WTC11 (cell line): ENCODE measurements at regions not wholly inside any gene's neighbourhood (a gene's known extent, or its start where the extent isn't known, plus 50 kb on each side); places are given as distances from the start of the nearest gene placed in this dataset.

Experiments
- ATAC-seq: fragments of 200-7000 bp; cut with Tn5 transposase; 2 replicates; pipeline ENCODE4 v1.10.0; 2021; ENCODE audit warnings: mild to moderate bottlenecking, moderate library complexity
- CTCF ChIA-PET: fragments of 300-600 bp; sonication (Branson Sonifier 250); formaldehyde crosslinking; loops from one replicate; lab custom pipeline; 2021; ENCODE audit warnings: antibody characterized with exemption; lab: Charles Lee
- POLR2A ChIA-PET: fragments of 350-600 bp; sonication (Branson Sonifier 250); formaldehyde crosslinking; loops from one replicate; lab custom pipeline; 2021; ENCODE audit warnings: antibody characterized with exemption; lab: Charles Lee
- DNase-seq: peaks from one replicate; pipeline ENCODE4 v3.0.0; 2021; ENCODE audit warnings: low spot score
- H3K27ac Mint-ChIP-seq: 2 replicates; pipeline ENCODE4 v1.8.0; 2021; ENCODE audit warnings: mixed read lengths
- H3K27me3 Mint-ChIP-seq: 2 replicates; pipeline ENCODE4 v1.8.0; 2021; ENCODE audit warnings: low read depth, mild to moderate bottlenecking, moderate library complexity, mixed read lengths
- H3K36me3 Mint-ChIP-seq: 2 replicates; pipeline ENCODE4 v1.8.0; 2021; ENCODE audit warnings: mixed read lengths
- H3K4me1 Mint-ChIP-seq: 2 replicates; pipeline ENCODE4 v1.8.0; 2022; ENCODE audit warnings: mixed read lengths
- H3K4me3 Mint-ChIP-seq: 2 replicates; pipeline ENCODE4 v1.8.0; 2021; ENCODE audit warnings: mild to moderate bottlenecking, moderate library complexity, mixed read lengths
- H3K9me3 Mint-ChIP-seq: 2 replicates; pipeline ENCODE4 v1.8.0; 2021; ENCODE audit warnings: mixed read lengths
- CREB1 ChIP-seq: sonication (generic); formaldehyde crosslinking; IDR thresholded peaks from 2 replicates; pipeline ENCODE4 v1.8.0; 2023; ENCODE audit warnings: mild to moderate bottlenecking, missing genetic modification reagents
- ELF4 ChIP-seq: sonication (generic); formaldehyde crosslinking; IDR thresholded peaks from 2 replicates; pipeline ENCODE4 v1.8.1; 2022; ENCODE audit warnings: low read depth, mild to moderate bottlenecking, moderate library complexity, missing genetic modification reagents
- HMGA2 ChIP-seq: fragments of 250-450 bp; sonication (Bioruptor Pico); IDR thresholded peaks from 2 replicates; pipeline ENCODE4 v1.4.0; 2021; ENCODE audit warnings: mild to moderate bottlenecking, moderate library complexity
- IRF2 ChIP-seq: sonication (generic); formaldehyde crosslinking; IDR thresholded peaks from 2 replicates; pipeline ENCODE4 v1.8.0; 2022; ENCODE audit warnings: low read depth, missing genetic modification reagents, borderline replicate concordance
- JAZF1 ChIP-seq: fragments of 250-450 bp; sonication (Bioruptor Pico); IDR thresholded peaks from 2 replicates; pipeline ENCODE4 v1.9.0; 2021; ENCODE audit warnings: moderate library complexity, mild to moderate bottlenecking, inconsistent platforms
- MYBL2 ChIP-seq: sonication (generic); formaldehyde crosslinking; IDR thresholded peaks from 2 replicates; pipeline ENCODE4 v1.8.1; 2023; ENCODE audit warnings: mild to moderate bottlenecking, moderate library complexity, missing genetic modification reagents
- NR2C2 ChIP-seq: sonication (generic); formaldehyde crosslinking; IDR thresholded peaks from 2 replicates; pipeline ENCODE4 v1.8.0; 2022; ENCODE audit warnings: mild to moderate bottlenecking, missing genetic modification reagents
- NR3C1 ChIP-seq: sonication (generic); formaldehyde crosslinking; conservative IDR thresholded peaks from 2 replicates; pipeline ENCODE4 v1.8.1; 2023; ENCODE audit warnings: low read depth, mild to moderate bottlenecking, missing genetic modification reagents
- PRRX2 ChIP-seq: fragments of 250-450 bp; sonication (Bioruptor Pico); IDR thresholded peaks from 2 replicates; pipeline ENCODE4 v1.8.0; 2021; ENCODE audit warnings: mild to moderate bottlenecking
- RELA ChIP-seq: sonication (generic); formaldehyde crosslinking; IDR thresholded peaks from 2 replicates; pipeline ENCODE4 v1.8.1; 2022; ENCODE audit warnings: missing genetic modification reagents, mild to moderate bottlenecking, borderline replicate concordance
- SMAD4 ChIP-seq: sonication (generic); formaldehyde crosslinking; IDR thresholded peaks from 2 replicates; pipeline ENCODE4 v1.8.0; 2022; ENCODE audit warnings: mild to moderate bottlenecking, missing genetic modification reagents
- SP1 ChIP-seq: sonication (generic); formaldehyde crosslinking; conservative IDR thresholded peaks from 2 replicates; pipeline ENCODE4 v1.8.1; 2022; ENCODE audit warnings: missing genetic modification reagents
- TEAD1 ChIP-seq: sonication (generic); formaldehyde crosslinking; IDR thresholded peaks from 2 replicates; pipeline ENCODE4 v1.8.0; 2022; ENCODE audit warnings: mild to moderate bottlenecking, missing genetic modification reagents
- ZBTB21 ChIP-seq: sonication (generic); formaldehyde crosslinking; IDR thresholded peaks from 2 replicates; pipeline ENCODE4 v1.8.1; 2023; ENCODE audit warnings: mild to moderate bottlenecking, missing genetic modification reagents, borderline replicate concordance
- ZNF317 ChIP-seq: sonication (generic); formaldehyde crosslinking; IDR thresholded peaks from 2 replicates; pipeline ENCODE4 v1.8.1; 2023; ENCODE audit warnings: low read depth, mild to moderate bottlenecking, moderate library complexity, missing genetic modification reagents, borderline replicate concordance
- ZNF396 ChIP-seq: fragments of 250-450 bp; sonication (Bioruptor Pico); IDR thresholded peaks from 2 replicates; pipeline ENCODE4 v1.8.0; 2021; ENCODE audit warnings: mild to moderate bottlenecking, moderate library complexity, borderline replicate concordance
- TF ChIP-seq, protein P1 (sequence below): fragments of 250-450 bp; sonication (Bioruptor Pico); IDR thresholded peaks from 2 replicates; pipeline ENCODE4 v1.9.0; 2021; ENCODE audit warnings: moderate library complexity, mild to moderate bottlenecking, inconsistent platforms, borderline replicate concordance
- TF ChIP-seq, protein P2 (sequence below): sonication (generic); formaldehyde crosslinking; IDR thresholded peaks from 2 replicates; pipeline ENCODE4 v1.8.1; 2023; ENCODE audit warnings: mild to moderate bottlenecking, missing genetic modification reagents, borderline replicate concordance
- TF ChIP-seq, protein P3 (sequence below): fragments of 250-450 bp; sonication (Bioruptor Pico); IDR thresholded peaks from 2 replicates; pipeline ENCODE4 v1.9.0; 2021; ENCODE audit warnings: mild to moderate bottlenecking
- TF ChIP-seq, protein P4 (sequence below): sonication (generic); formaldehyde crosslinking; IDR thresholded peaks from 2 replicates; pipeline ENCODE4 v1.8.1; 2023; ENCODE audit warnings: mild to moderate bottlenecking, missing genetic modification reagents
- TF ChIP-seq, protein P5 (sequence below): fragments of 250-450 bp; sonication (Bioruptor Pico); IDR thresholded peaks from 2 replicates; pipeline ENCODE4 v1.9.0; 2021; ENCODE audit warnings: mild to moderate bottlenecking, borderline replicate concordance
- TF ChIP-seq, protein P6 (sequence below): sonication (generic); formaldehyde crosslinking; IDR thresholded peaks from 2 replicates; pipeline ENCODE4 v1.8.0; 2023; ENCODE audit warnings: mild to moderate bottlenecking, missing genetic modification reagents

DNA sequence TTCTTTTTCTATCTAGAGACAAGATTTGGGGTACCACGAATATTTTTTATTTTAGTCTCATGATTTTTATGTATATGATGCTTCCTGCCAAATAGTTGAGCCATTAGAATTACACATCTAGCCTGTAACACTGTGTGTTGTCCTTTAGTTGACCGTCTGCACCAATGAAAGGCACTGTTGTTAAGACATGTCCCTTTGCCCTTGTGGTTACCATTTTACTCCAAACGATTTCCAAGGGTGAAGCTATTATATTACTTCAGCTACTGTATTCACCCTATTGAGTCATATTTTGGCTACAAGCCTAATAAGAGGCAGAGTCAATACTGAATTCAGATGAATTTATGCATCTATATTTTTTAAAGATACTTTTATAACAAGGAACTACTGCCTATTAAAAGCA, 207.6 kb downstream of the CETN3 start:
- ATAC-seq (no peak), DNase-seq (no peak)
- Mint-ChIP-seq H3K4me3 (no peak overlapping the region), H3K36me3 (peaks cover 9% of the 10 kb centered on the region), H3K27ac (no peak overlapping the region), H3K27me3 (no peaks in the 10 kb centered on the region), H3K4me1 (peaks cover 19% of the 10 kb centered on the region), H3K9me3 (peaks cover 9% of the 10 kb centered on the region)
- POLR2A ChIA-PET = no interaction called here
- CTCF ChIA-PET = no interaction called here
- TF ChIP-seq NR2C2 (CRISPR knock-in tag) (no peak), ZNF396 (CRISPR knock-in tag) (no peak), CREB1 (CRISPR knock-in tag) (no peak), PRRX2 (no peak), RELA (no peak), ZBTB21 (CRISPR knock-in tag) (no peak), MYBL2 (CRISPR knock-in tag) (no peak), ZNF317 (no peak), SP1 (no peak), JAZF1 (CRISPR knock-in tag) (no peak), ELF4 (no peak)
- TF ChIP-seq, protein P1, sequence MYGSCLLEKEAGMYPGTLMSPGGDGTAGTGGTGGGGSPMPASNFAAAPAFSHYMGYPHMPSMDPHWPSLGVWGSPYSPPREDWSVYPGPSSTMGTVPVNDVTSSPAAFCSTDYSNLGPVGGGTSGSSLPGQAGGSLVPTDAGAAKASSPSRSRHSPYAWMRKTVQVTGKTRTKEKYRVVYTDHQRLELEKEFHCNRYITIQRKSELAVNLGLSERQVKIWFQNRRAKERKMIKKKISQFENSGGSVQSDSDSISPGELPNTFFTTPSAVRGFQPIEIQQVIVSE (CRISPR knock-in tag) = no peak
- TF ChIP-seq, protein P2, sequence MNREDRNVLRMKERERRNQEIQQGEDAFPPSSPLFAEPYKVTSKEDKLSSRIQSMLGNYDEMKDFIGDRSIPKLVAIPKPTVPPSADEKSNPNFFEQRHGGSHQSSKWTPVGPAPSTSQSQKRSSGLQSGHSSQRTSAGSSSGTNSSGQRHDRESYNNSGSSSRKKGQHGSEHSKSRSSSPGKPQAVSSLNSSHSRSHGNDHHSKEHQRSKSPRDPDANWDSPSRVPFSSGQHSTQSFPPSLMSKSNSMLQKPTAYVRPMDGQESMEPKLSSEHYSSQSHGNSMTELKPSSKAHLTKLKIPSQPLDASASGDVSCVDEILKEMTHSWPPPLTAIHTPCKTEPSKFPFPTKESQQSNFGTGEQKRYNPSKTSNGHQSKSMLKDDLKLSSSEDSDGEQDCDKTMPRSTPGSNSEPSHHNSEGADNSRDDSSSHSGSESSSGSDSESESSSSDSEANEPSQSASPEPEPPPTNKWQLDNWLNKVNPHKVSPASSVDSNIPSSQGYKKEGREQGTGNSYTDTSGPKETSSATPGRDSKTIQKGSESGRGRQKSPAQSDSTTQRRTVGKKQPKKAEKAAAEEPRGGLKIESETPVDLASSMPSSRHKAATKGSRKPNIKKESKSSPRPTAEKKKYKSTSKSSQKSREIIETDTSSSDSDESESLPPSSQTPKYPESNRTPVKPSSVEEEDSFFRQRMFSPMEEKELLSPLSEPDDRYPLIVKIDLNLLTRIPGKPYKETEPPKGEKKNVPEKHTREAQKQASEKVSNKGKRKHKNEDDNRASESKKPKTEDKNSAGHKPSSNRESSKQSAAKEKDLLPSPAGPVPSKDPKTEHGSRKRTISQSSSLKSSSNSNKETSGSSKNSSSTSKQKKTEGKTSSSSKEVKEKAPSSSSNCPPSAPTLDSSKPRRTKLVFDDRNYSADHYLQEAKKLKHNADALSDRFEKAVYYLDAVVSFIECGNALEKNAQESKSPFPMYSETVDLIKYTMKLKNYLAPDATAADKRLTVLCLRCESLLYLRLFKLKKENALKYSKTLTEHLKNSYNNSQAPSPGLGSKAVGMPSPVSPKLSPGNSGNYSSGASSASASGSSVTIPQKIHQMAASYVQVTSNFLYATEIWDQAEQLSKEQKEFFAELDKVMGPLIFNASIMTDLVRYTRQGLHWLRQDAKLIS (CRISPR knock-in tag) = no peak

DNA sequence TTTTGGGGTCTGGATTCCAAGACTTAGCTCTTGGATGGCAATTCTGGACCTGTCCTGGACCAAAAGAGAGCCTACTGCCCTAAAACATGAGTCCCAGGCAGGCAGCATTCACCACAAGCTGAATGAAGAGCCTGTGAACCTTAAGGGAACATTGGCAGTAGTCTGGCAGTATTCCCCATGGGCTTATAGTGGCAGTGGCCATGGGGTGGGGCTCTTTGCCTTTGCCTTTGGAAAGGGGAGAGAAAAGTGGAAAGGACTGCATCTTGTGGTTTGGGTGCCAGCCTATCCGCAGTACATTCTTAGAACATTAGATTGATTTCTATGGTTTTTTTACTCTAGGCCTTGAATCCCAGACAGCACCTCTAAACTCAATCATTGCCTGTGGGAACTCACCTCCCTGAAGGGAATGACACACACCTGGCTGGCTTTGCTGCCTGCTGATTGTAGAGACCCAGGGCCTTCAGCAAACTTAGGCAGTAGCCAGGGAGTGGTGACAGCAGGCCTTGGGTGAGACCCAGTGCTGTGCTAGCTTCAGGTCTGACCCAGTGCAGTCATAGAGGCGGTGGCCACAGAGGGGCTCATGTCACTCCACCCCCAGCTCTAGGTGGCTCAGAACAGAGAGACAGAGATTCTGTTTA, 216.3 kb downstream of the CETN3 start:
- no peak overlapping the region for H3K27ac Mint-ChIP-seq
- ChIA-PET CTCF (no interaction called here), POLR2A (no interaction called here)
- peak; percentile 61 for ATAC-seq
- H3K36me3 Mint-ChIP-seq = no peaks in the 10 kb centered on the region
- H3K4me3 Mint-ChIP-seq = no peak overlapping the region
- H3K4me1 Mint-ChIP-seq = peaks cover 11% of the 10 kb centered on the region
- no peaks in the 10 kb centered on the region for H3K27me3 Mint-ChIP-seq
- no peak for DNase-seq
- TF ChIP-seq, protein P3, sequence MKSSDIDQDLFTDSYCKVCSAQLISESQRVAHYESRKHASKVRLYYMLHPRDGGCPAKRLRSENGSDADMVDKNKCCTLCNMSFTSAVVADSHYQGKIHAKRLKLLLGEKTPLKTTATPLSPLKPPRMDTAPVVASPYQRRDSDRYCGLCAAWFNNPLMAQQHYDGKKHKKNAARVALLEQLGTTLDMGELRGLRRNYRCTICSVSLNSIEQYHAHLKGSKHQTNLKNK (CRISPR knock-in tag) = no peak
- TF ChIP-seq IRF2 = no peak
- TF ChIP-seq SMAD4 (CRISPR knock-in tag) = no peak
- TF ChIP-seq, protein P4, sequence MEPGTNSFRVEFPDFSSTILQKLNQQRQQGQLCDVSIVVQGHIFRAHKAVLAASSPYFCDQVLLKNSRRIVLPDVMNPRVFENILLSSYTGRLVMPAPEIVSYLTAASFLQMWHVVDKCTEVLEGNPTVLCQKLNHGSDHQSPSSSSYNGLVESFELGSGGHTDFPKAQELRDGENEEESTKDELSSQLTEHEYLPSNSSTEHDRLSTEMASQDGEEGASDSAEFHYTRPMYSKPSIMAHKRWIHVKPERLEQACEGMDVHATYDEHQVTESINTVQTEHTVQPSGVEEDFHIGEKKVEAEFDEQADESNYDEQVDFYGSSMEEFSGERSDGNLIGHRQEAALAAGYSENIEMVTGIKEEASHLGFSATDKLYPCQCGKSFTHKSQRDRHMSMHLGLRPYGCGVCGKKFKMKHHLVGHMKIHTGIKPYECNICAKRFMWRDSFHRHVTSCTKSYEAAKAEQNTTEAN (CRISPR knock-in tag) = no peak
- no peak for TF ChIP-seq HMGA2 (CRISPR knock-in tag)
- TF ChIP-seq, protein P5, sequence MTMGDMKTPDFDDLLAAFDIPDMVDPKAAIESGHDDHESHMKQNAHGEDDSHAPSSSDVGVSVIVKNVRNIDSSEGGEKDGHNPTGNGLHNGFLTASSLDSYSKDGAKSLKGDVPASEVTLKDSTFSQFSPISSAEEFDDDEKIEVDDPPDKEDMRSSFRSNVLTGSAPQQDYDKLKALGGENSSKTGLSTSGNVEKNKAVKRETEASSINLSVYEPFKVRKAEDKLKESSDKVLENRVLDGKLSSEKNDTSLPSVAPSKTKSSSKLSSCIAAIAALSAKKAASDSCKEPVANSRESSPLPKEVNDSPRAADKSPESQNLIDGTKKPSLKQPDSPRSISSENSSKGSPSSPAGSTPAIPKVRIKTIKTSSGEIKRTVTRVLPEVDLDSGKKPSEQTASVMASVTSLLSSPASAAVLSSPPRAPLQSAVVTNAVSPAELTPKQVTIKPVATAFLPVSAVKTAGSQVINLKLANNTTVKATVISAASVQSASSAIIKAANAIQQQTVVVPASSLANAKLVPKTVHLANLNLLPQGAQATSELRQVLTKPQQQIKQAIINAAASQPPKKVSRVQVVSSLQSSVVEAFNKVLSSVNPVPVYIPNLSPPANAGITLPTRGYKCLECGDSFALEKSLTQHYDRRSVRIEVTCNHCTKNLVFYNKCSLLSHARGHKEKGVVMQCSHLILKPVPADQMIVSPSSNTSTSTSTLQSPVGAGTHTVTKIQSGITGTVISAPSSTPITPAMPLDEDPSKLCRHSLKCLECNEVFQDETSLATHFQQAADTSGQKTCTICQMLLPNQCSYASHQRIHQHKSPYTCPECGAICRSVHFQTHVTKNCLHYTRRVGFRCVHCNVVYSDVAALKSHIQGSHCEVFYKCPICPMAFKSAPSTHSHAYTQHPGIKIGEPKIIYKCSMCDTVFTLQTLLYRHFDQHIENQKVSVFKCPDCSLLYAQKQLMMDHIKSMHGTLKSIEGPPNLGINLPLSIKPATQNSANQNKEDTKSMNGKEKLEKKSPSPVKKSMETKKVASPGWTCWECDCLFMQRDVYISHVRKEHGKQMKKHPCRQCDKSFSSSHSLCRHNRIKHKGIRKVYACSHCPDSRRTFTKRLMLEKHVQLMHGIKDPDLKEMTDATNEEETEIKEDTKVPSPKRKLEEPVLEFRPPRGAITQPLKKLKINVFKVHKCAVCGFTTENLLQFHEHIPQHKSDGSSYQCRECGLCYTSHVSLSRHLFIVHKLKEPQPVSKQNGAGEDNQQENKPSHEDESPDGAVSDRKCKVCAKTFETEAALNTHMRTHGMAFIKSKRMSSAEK (CRISPR knock-in tag) = no peak
- TF ChIP-seq NR3C1 (CRISPR knock-in tag) = no peak
- TF ChIP-seq TEAD1 (CRISPR knock-in tag) = no peak
- TF ChIP-seq, protein P6, sequence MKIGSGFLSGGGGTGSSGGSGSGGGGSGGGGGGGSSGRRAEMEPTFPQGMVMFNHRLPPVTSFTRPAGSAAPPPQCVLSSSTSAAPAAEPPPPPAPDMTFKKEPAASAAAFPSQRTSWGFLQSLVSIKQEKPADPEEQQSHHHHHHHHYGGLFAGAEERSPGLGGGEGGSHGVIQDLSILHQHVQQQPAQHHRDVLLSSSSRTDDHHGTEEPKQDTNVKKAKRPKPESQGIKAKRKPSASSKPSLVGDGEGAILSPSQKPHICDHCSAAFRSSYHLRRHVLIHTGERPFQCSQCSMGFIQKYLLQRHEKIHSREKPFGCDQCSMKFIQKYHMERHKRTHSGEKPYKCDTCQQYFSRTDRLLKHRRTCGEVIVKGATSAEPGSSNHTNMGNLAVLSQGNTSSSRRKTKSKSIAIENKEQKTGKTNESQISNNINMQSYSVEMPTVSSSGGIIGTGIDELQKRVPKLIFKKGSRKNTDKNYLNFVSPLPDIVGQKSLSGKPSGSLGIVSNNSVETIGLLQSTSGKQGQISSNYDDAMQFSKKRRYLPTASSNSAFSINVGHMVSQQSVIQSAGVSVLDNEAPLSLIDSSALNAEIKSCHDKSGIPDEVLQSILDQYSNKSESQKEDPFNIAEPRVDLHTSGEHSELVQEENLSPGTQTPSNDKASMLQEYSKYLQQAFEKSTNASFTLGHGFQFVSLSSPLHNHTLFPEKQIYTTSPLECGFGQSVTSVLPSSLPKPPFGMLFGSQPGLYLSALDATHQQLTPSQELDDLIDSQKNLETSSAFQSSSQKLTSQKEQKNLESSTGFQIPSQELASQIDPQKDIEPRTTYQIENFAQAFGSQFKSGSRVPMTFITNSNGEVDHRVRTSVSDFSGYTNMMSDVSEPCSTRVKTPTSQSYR = no peak
- no peaks in the 10 kb centered on the region for H3K9me3 Mint-ChIP-seq
